Lower leg skin (tissue), 3 donors: ENCODE measurements at regions not wholly inside any gene's neighbourhood (a gene's known extent, or its start where the extent isn't known, plus 50 kb on each side); places are given as distances from the start of the nearest gene placed in this dataset.

Experiments
- CTCF ChIP-seq, 3 donors: fragments of 450-650 bp; IDR thresholded peaks; one replicate each; pipeline ENCODE4 v1.5.1; 2016; ENCODE audit warnings: antibody characterized with exemption in 3 of 3, mild to moderate bottlenecking in 3 of 3, moderate library complexity in 2 of 3
- POLR2A ChIP-seq, 2 donors: fragments of 450-650 bp; IDR thresholded peaks; one replicate each; pipeline ENCODE4 v1.6.1; 2016 to 2017; ENCODE audit warnings: antibody characterized with exemption in 2 of 2, mild to moderate bottlenecking in 1 of 2, moderate library complexity in 1 of 2

GRCh38 chr2:107717661-107718060 is 109.0 kb upstream of the RGPD4 start:
- TF ChIP-seq POLR2A (IDR thresholded peaks at IDR 0.05), result no peak
- no peak for TF ChIP-seq CTCF (IDR thresholded peaks at IDR 0.05)
